Osteoblast (primary cell): ENCODE measurements at regions not wholly inside any gene's neighbourhood (a gene's known extent, or its start where the extent isn't known, plus 50 kb on each side); places are given as distances from the start of the nearest gene placed in this dataset.

Source experiments
- DNase-seq: peaks from one replicate; pipeline ENCODE4 v3.0.0; 2011; ENCODE audit warnings: low spot score, mixed read lengths; ENCODE audit not compliant: insufficient read length; ENCODE audit errors: missing footprints
- H2AFZ ChIP-seq: 2 replicates; pipeline ENCODE4 v1.6.0; 2011; ENCODE audit warnings: mild to moderate bottlenecking, low read length
- H3K27ac ChIP-seq: 2 replicates; pipeline ENCODE4 v1.5.1; 2011; ENCODE audit warnings: mild to moderate bottlenecking, low read depth, low read length, moderate library complexity
- H3K27me3 ChIP-seq: 2 replicates; pipeline ENCODE4 v1.6.0; 2012; ENCODE audit warnings: mild to moderate bottlenecking, control low read depth, inconsistent platforms, low read length, moderate library complexity; ENCODE audit not compliant: insufficient read depth
- H3K36me3 ChIP-seq: 2 replicates; pipeline ENCODE4 v1.5.1; 2011; ENCODE audit warnings: mild to moderate bottlenecking, low read length, control low read depth, moderate library complexity; ENCODE audit not compliant: insufficient read depth
- H3K4me1 ChIP-seq: 2 replicates; pipeline ENCODE4 v1.5.1; 2011; ENCODE audit warnings: mild to moderate bottlenecking, low read length, control low read depth, moderate library complexity; ENCODE audit not compliant: insufficient read depth
- H3K4me2 ChIP-seq: 2 replicates; pipeline ENCODE4 v1.6.0; 2011; ENCODE audit warnings: mild to moderate bottlenecking, low read length; ENCODE audit not compliant: insufficient read depth
- H3K4me3 ChIP-seq: fragments of 200-600 bp; sonication (generic); 3 replicates; pipeline ENCODE4 v1.5.1; 2012; ENCODE audit warnings: mild to moderate bottlenecking, low read length, inconsistent platforms; ENCODE audit not compliant: insufficient read depth
- H3K79me2 ChIP-seq: 2 replicates; pipeline ENCODE4 v1.6.0; 2012; ENCODE audit warnings: mild to moderate bottlenecking, low read length, control low read depth, inconsistent platforms; ENCODE audit not compliant: insufficient read depth
- H3K9me3 ChIP-seq: 2 replicates; pipeline ENCODE4 v1.5.1; 2011; ENCODE audit warnings: low read depth, low read length, control low read depth
- H4K20me1 ChIP-seq: 2 replicates; pipeline ENCODE4 v1.6.0; 2012; ENCODE audit warnings: mild to moderate bottlenecking, low read length, control low read depth; ENCODE audit not compliant: insufficient read depth
- CTCF ChIP-seq: IDR thresholded peaks from 2 replicates; pipeline ENCODE4 v1.5.1; 2011; ENCODE audit warnings: mild to moderate bottlenecking, low read depth, low read length, moderate library complexity; ENCODE audit errors: extremely low read depth

GRCh38 chr4:36394352-36394903, 113.0 kb downstream of the DTHD1 start:
- DNase-seq, result no peak
- H2AFZ ChIP-seq, result no peak overlapping the region
- H3K9me3 ChIP-seq, result peaks cover 2% of the 10 kb centered on the region
- H4K20me1 ChIP-seq, result no peaks in the 10 kb centered on the region
- H3K4me1 ChIP-seq, result no peaks in the 10 kb centered on the region
- H3K4me3 ChIP-seq, result no peak overlapping the region
- TF ChIP-seq CTCF, result no peak
- H3K27me3 ChIP-seq, result no peaks in the 10 kb centered on the region
- no peaks in the 10 kb centered on the region for H3K36me3 ChIP-seq
- no peak overlapping the region for H3K4me2 ChIP-seq
- no peak overlapping the region for H3K27ac ChIP-seq
- H3K79me2 ChIP-seq, result no peaks in the 10 kb centered on the region

- no peak overlapping the region for H3K27ac ChIP-seq
- no peaks in the 10 kb centered on the region for H3K36me3 ChIP-seq
- no peak for TF ChIP-seq CTCF
- no peaks in the 10 kb centered on the region for H3K4me1 ChIP-seq
- H3K9me3 ChIP-seq, result no peaks in the 10 kb centered on the region
- no peaks in the 10 kb centered on the region for H4K20me1 ChIP-seq
- DNase-seq, result no peak
- no peak overlapping the region for H3K4me2 ChIP-seq
- no peaks in the 10 kb centered on the region for H3K27me3 ChIP-seq
- H3K4me3 ChIP-seq, result no peak overlapping the region
- H3K79me2 ChIP-seq, result no peaks in the 10 kb centered on the region
- H2AFZ ChIP-seq, result no peak overlapping the region
Measured at GRCh38 chr4:36399762-36400353, 118.4 kb downstream of the DTHD1 start.

GRCh38 chr4:36402008-36402758, 120.8 kb downstream of the DTHD1 start:
- Histone ChIP-seq H3K4me3 (no peak overlapping the region), H3K4me1 (no peaks in the 10 kb centered on the region), H3K79me2 (no peaks in the 10 kb centered on the region), H3K4me2 (no peak overlapping the region), H3K36me3 (no peaks in the 10 kb centered on the region), H3K27ac (no peak overlapping the region), H2AFZ (no peak overlapping the region), H3K9me3 (no peaks in the 10 kb centered on the region), H4K20me1 (no peaks in the 10 kb centered on the region), H3K27me3 (no peaks in the 10 kb centered on the region)
- DNase-seq, result no peak
- no peak for TF ChIP-seq CTCF

GRCh38 chr4:36411338-36411737, 129.9 kb downstream of the DTHD1 start:
- Histone ChIP-seq H3K4me1 (no peaks in the 10 kb centered on the region), H3K4me3 (no peak overlapping the region), H3K79me2 (no peaks in the 10 kb centered on the region), H3K4me2 (no peak overlapping the region), H3K9me3 (no peaks in the 10 kb centered on the region), H4K20me1 (no peaks in the 10 kb centered on the region), H2AFZ (no peak overlapping the region), H3K27ac (no peak overlapping the region), H3K27me3 (no peaks in the 10 kb centered on the region), H3K36me3 (no peaks in the 10 kb centered on the region)
- no peak for TF ChIP-seq CTCF
- DNase-seq, result no peak
